ENCODE measurements at regions not wholly inside any gene's neighbourhood (a gene's known extent, or its start where the extent isn't known, plus 50 kb on each side); places are given as distances from the start of the nearest gene placed in this dataset.

DNA sequence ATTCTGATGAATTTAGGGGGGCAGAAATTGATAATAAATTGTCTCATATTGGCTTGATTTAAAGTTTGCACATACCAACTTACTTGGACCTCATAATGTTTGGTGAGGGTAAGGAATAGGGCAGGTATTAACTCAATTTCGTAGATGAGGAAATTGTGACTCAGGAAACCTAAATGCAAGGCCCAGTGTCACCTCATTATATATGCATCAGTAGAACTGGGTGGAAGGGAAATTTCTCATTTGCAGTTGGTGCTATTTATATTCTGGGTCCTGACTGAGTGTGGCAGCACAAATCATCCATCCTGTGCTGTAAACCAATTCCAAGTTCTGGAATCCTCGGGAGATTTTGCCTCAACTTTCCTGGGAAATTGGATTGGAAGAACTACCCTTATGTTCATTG is 103.0 kb downstream of the SPATA31D1 start:
- TF ChIP-seq EZH2phosphoT487 (IDR thresholded peaks at IDR 0.05; ENCODE audit: borderline replicate concordance), result no peak
- TF ChIP-seq, protein P1, sequence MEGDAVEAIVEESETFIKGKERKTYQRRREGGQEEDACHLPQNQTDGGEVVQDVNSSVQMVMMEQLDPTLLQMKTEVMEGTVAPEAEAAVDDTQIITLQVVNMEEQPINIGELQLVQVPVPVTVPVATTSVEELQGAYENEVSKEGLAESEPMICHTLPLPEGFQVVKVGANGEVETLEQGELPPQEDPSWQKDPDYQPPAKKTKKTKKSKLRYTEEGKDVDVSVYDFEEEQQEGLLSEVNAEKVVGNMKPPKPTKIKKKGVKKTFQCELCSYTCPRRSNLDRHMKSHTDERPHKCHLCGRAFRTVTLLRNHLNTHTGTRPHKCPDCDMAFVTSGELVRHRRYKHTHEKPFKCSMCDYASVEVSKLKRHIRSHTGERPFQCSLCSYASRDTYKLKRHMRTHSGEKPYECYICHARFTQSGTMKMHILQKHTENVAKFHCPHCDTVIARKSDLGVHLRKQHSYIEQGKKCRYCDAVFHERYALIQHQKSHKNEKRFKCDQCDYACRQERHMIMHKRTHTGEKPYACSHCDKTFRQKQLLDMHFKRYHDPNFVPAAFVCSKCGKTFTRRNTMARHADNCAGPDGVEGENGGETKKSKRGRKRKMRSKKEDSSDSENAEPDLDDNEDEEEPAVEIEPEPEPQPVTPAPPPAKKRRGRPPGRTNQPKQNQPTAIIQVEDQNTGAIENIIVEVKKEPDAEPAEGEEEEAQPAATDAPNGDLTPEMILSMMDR (conservative IDR thresholded peaks at IDR 0.05; ENCODE audit: low read length), result no peak

All from Loucy (cell line).